22Rv1 (cell line): ENCODE measurements at regions not wholly inside any gene's neighbourhood (a gene's known extent, or its start where the extent isn't known, plus 50 kb on each side); places are given as distances from the start of the nearest gene placed in this dataset.

Experiments used
- H3K27ac ChIP-seq: fragments of 450-650 bp; 2 replicates; pipeline ENCODE4 v1.5.1; 2017
- ZFX ChIP-seq: fragments of 450-650 bp; IDR thresholded peaks from 2 replicates; pipeline ENCODE4 v1.6.1; 2017; ENCODE audit warnings: antibody characterized with exemption, borderline replicate concordance
- TF ChIP-seq, protein P1 (sequence below): fragments of 450-650 bp; IDR thresholded peaks from 2 replicates; pipeline ENCODE4 v1.5.1; 2017; ENCODE audit warnings: mild to moderate bottlenecking

DNA sequence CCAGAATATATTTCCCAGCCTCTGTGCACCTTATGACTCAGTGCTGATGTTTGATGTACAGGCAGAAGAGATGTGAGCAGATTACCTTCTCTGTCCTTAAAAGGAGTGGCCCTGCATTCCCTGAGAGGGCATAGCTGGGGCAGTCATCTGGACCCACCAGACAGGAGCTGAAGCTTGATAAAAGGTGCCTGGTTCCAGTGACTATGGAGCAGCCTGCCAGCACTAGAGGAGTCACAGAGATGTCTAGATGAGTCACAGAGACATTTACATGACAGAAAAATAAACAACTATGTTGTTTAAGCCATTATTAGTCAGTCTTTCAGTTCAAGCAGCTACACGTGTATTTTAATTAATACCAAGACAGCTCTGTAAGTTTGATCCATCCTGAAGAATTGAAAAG is 237.1 kb upstream of the MOCS1 start:
- no peak overlapping the region for H3K27ac ChIP-seq
- TF ChIP-seq ZFX, result no peak
- TF ChIP-seq, protein P1, sequence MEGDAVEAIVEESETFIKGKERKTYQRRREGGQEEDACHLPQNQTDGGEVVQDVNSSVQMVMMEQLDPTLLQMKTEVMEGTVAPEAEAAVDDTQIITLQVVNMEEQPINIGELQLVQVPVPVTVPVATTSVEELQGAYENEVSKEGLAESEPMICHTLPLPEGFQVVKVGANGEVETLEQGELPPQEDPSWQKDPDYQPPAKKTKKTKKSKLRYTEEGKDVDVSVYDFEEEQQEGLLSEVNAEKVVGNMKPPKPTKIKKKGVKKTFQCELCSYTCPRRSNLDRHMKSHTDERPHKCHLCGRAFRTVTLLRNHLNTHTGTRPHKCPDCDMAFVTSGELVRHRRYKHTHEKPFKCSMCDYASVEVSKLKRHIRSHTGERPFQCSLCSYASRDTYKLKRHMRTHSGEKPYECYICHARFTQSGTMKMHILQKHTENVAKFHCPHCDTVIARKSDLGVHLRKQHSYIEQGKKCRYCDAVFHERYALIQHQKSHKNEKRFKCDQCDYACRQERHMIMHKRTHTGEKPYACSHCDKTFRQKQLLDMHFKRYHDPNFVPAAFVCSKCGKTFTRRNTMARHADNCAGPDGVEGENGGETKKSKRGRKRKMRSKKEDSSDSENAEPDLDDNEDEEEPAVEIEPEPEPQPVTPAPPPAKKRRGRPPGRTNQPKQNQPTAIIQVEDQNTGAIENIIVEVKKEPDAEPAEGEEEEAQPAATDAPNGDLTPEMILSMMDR, result no peak

DNA sequence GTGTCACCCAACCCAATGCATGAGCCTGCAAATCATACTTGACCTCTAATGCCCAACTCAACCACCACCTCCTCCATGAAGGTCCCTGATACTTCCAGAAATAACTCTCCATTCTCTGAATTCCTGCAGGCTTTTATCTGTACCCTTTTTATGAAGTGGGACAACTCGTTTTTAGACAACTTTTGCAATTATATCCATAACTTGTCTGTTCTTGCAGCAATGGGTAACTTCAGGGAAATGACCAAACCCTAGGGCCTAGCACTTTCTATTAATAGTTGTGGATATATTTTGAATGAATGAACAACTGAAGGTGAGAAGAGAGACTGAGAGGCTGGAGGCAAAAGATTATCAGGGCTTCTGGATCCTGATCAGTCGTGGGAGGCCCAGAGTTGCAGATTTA is 236.6 kb upstream of the MOCS1 start:
- TF ChIP-seq, protein P1, result no peak
- TF ChIP-seq ZFX, result no peak
- H3K27ac ChIP-seq, result no peak overlapping the region

DNA sequence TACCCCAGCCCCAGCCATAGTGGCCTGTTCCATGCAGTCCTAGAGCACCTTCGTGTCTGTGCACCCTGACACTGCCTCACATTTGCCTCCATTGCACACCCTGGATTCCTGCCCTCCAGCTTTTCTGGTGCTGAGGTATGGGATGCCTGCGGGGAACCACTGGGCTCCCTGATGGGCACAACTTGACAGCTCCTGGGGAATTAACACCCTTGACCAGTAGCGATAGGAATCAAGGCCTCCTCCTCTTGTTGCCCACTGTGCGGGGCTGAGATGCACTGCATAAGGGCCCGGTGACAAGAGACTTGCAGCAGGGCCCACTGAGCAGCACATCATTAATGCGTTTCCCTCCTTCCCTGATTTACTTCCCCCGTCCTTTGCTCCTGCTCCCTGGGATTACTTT is 235.6 kb upstream of the MOCS1 start:
- TF ChIP-seq, protein P1, result no peak
- TF ChIP-seq ZFX, result no peak
- H3K27ac ChIP-seq, result no peak overlapping the region

DNA sequence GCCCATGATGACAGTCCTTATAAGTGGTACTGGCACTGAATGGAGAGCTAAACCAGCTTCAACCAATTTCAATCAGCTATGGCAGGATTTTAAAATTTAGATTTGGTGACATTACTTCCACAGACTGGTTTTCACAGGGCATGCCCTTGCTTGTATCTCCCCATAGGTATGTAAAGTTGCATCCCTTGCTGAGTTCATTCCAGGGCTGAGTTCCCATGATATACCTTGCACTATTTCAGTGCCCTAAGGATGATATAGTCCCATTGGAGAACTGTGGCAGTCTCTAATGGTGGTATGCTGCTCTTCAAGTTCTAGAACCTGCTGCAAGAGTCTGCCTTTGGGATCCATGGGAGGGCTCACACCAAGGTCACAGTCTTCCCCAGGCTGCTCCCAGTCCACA is 232.7 kb upstream of the MOCS1 start:
- H3K27ac ChIP-seq, result no peak overlapping the region
- TF ChIP-seq, protein P1, result no peak
- TF ChIP-seq ZFX, result no peak

DNA sequence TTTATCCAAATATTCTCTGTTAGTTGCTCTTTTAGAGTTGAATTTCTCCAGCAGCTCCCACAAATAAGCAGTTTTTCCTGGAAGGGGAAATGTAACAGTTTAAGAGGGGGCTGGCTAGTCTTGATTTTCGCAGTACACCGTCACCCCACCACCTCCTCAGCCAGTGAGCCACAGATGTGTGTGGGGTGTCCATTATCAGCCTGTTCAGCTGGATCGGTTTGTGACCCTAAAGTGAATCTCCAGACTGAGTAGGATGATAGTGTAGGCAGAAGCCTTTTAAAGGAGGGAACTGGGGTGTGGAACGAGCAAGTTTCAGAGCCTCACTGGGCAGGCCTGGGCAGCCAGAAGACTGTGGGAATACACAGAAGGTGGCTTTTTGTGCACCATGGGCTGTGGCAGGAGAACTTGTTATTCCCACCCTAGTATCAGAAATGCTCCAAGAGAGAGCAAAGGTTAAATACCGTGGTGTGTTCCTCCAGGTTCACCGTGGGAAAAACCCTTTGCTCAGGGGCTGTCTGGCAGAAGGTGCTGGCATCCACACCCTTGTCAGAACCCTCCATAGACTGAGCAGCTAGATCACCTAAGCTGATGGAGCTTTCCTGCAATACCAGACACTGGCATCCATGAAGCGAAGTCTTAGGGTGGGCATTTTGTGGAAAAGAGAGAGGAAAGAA is 230.9 kb upstream of the MOCS1 start:
- no peak overlapping the region for H3K27ac ChIP-seq
- TF ChIP-seq, protein P1, result no peak
- TF ChIP-seq ZFX, result no peak

DNA sequence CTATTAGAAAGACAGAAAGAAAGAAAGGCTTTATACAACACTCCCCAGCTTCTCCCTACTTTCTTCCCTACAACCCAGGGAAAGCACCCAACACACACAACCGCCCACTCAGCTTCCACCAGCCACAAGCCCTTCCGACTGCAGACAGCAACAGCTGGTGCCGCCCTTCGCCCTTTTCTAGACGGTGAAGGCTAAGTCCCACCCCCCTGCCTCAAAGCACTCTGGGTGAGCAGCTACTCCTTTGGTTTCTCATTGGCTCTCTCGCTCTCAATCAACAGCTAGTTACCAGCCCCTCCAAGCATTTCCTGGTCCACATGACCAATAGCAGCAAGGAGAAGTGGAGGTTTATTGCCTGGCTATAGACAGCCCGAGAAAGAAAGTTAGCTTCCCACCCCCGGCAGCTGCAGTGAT is 230.1 kb upstream of the MOCS1 start:
- TF ChIP-seq ZFX, result no peak
- TF ChIP-seq, protein P1, result no peak
- no peak overlapping the region for H3K27ac ChIP-seq

DNA sequence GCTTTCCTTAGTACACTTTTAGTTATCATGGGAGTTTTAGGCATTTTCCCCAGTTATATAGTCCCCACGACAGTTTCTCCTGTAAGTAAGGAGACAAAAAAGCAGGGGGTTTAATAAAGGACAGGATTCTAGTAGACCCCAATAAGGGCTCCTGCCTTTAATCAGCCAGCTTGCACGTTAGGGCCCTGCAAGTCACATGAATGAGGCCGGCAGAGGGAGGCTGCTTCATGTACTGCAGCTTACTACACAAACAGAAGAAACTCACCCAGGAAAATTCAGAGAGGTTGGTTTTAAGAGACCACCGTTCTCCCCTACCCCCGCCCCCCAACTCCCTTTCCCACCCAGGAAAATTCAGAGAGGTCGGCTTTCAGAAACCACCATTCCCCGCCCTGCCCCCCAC is 229.7 kb upstream of the MOCS1 start:
- H3K27ac ChIP-seq, result no peak overlapping the region
- TF ChIP-seq ZFX, result no peak

DNA sequence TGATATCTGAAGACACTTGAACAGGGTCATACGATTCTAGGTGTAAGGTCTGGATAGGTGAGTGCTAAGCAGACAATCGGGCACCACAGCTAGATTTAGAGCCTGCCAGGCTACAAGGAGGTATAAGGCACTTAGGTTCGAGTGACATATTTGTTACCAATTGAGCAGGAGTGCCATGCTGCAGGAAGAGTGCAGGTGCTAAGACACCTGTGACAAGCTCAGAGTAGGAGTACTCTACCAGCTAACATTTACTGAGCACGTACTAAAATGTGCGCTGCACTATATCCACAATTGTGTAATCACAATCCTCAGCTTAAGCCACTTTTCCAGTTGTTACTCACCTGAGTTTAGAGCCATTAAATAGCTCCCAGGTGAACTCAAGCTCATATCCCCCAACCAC is 227.8 kb upstream of the MOCS1 start:
- H3K27ac ChIP-seq, result no peak overlapping the region
- TF ChIP-seq, protein P1, result no peak
- TF ChIP-seq ZFX, result no peak
